Endodermal cell (in vitro differentiated cells): ENCODE measurements at regions not wholly inside any gene's neighbourhood (a gene's known extent, or its start where the extent isn't known, plus 50 kb on each side); places are given as distances from the start of the nearest gene placed in this dataset.

Experiments used
- DNase-seq: peaks from one replicate; pipeline ENCODE4 v3.0.0-alpha.2; 2017
- H3K27ac ChIP-seq: 2 replicates; pipeline ENCODE4 v1.5.1; 2013; ENCODE audit warnings: mild to moderate bottlenecking, low read depth, low read length, moderate library complexity
- H3K27me3 ChIP-seq: 2 replicates; pipeline ENCODE4 v1.6.1; 2013; ENCODE audit warnings: mild to moderate bottlenecking, low read length, moderate library complexity; ENCODE audit not compliant: insufficient read depth, control insufficient read depth, poor library complexity, severe bottlenecking
- H3K36me3 ChIP-seq: 2 replicates; pipeline ENCODE4 v1.7.0; 2013; ENCODE audit warnings: mild to moderate bottlenecking, low read length, moderate library complexity; ENCODE audit not compliant: control insufficient read depth, insufficient read depth
- H3K4me1 ChIP-seq: one replicate; pipeline ENCODE4 v1.7.0; 2013; ENCODE audit warnings: low read length; ENCODE audit not compliant: control insufficient read depth, insufficient read depth
- H3K4me3 ChIP-seq: 2 replicates; pipeline ENCODE4 v1.5.1; 2013; ENCODE audit warnings: mild to moderate bottlenecking, low read length, moderate library complexity
- H3K9ac ChIP-seq: 2 replicates; pipeline ENCODE4 v1.6.1; 2013; ENCODE audit warnings: mild to moderate bottlenecking, low read length, moderate library complexity; ENCODE audit not compliant: poor library complexity, severe bottlenecking; ENCODE audit errors: extremely low read depth
- H3K9me3 ChIP-seq: 2 replicates; pipeline ENCODE4 v1.6.1; 2013; ENCODE audit warnings: mild to moderate bottlenecking, low read length, moderate library complexity; ENCODE audit not compliant: control insufficient read depth
- H3K27ac Mint-ChIP-seq: 2 replicates; pipeline ENCODE4 v1.8.0; 2020; ENCODE audit warnings: mixed read lengths
- H3K27me3 Mint-ChIP-seq: 2 replicates; pipeline ENCODE4 v1.8.0; 2021; ENCODE audit warnings: mild to moderate bottlenecking, mixed read lengths; ENCODE audit not compliant: insufficient read depth
- H3K36me3 Mint-ChIP-seq: 2 replicates; pipeline ENCODE4 v1.8.0; 2020; ENCODE audit warnings: low read depth, mixed read lengths
- H3K4me1 Mint-ChIP-seq: 2 replicates; pipeline ENCODE4 v1.8.0; 2020; ENCODE audit warnings: mixed read lengths
- H3K4me3 Mint-ChIP-seq: 2 replicates; pipeline ENCODE4 v1.8.0; 2020; ENCODE audit warnings: mild to moderate bottlenecking, moderate library complexity, mixed read lengths
- H3K9me3 Mint-ChIP-seq: 2 replicates; pipeline ENCODE4 v1.8.0; 2020; ENCODE audit warnings: mild to moderate bottlenecking, mixed read lengths
- CTCF ChIP-seq: fragments of 200-600 bp; sonication (generic); conservative IDR thresholded peaks from 2 replicates; pipeline ENCODE4 v1.5.0; 2021; ENCODE audit warnings: antibody characterized with exemption, mild to moderate bottlenecking
- WGBS, 2 experiments: methylation state at CpG; one replicate each; pipeline versions ENCODE4 v1.1.5 to v1.1.7; 2013; ENCODE audit warnings: missing lambda C conversion rate in 2 of 2, mixed read lengths in 1 of 2; ENCODE audit not compliant: insufficient coverage in 1 of 2, insufficient read length in 1 of 2; 5-methylcytosine and 5-hydroxymethylcytosine counted together

- Mint-ChIP-seq H3K9me3 (no peaks in the 10 kb centered on the region), H3K27ac (no peak overlapping the region), H3K27me3 (peaks cover 4% of the 10 kb centered on the region), H3K4me1 (peaks cover 31% of the 10 kb centered on the region), H3K4me3 (no peak overlapping the region), H3K36me3 (no peaks in the 10 kb centered on the region)
- Histone ChIP-seq H3K4me1 (peaks cover 8% of the 10 kb centered on the region), H3K36me3 (no peaks in the 10 kb centered on the region), H3K9me3 (no peaks in the 10 kb centered on the region), H3K9ac (no peak overlapping the region), H3K27me3 (peaks cover 4% of the 10 kb centered on the region), H3K27ac (no peak overlapping the region), H3K4me3 (no peak overlapping the region)
- WGBS, 2 experiments, result 89 to 100% methylated on average over 2 of the region's 2 CpGs
- no peak for TF ChIP-seq CTCF
- no peak for DNase-seq
These were observed 238.5 kb downstream of the CDC5L start for GRCh38 chr6:44625996-44626395.

- Mint-ChIP-seq H3K4me3 (no peak overlapping the region), H3K27me3 (peaks cover 10% of the 10 kb centered on the region), H3K27ac (peak overlapping the region; percentile 29), H3K36me3 (no peaks in the 10 kb centered on the region), H3K4me1 (peaks cover 30% of the 10 kb centered on the region), H3K9me3 (no peaks in the 10 kb centered on the region)
- no peak for DNase-seq
- Histone ChIP-seq H3K4me3 (no peak overlapping the region), H3K27me3 (peaks cover 9% of the 10 kb centered on the region), H3K4me1 (peaks cover 8% of the 10 kb centered on the region), H3K36me3 (no peaks in the 10 kb centered on the region), H3K9me3 (no peaks in the 10 kb centered on the region), H3K9ac (no peak overlapping the region), H3K27ac (no peak overlapping the region)
- 89 to 93% methylated on average over 7 to 9 of the region's 9 CpGs for WGBS, 2 experiments
- no peak for TF ChIP-seq CTCF
These were observed 239.1 kb downstream of the CDC5L start for GRCh38 chr6:44626616-44627015.

- peaks cover 9% of the 10 kb centered on the region for H3K27me3 ChIP-seq
- TF ChIP-seq CTCF, result peak; percentile 67
- H3K27me3 Mint-ChIP-seq, result peaks cover 11% of the 10 kb centered on the region
- WGBS, 2 experiments, result 78 to 92% methylated on average over 8 to 23 of the region's 23 CpGs
- no peak overlapping the region for H3K27ac ChIP-seq
- peaks cover 32% of the 10 kb centered on the region for H3K4me1 Mint-ChIP-seq
- no peaks in the 10 kb centered on the region for H3K9me3 ChIP-seq
- no peaks in the 10 kb centered on the region for H3K36me3 Mint-ChIP-seq
- no peak overlapping the region for H3K9ac ChIP-seq
- H3K4me1 ChIP-seq, result peaks cover 8% of the 10 kb centered on the region
- H3K36me3 ChIP-seq, result no peaks in the 10 kb centered on the region
- H3K4me3 ChIP-seq, result no peak overlapping the region
- peak; percentile 82 for DNase-seq
- H3K4me3 Mint-ChIP-seq, result no peak overlapping the region
- H3K27ac Mint-ChIP-seq, result peak overlapping the region; percentile 29
- no peaks in the 10 kb centered on the region for H3K9me3 Mint-ChIP-seq
These were observed 239.8 kb downstream of the CDC5L start for GRCh38 chr6:44627091-44627882.
